ENCODE measurements at regions not wholly inside any gene's neighbourhood (a gene's known extent, or its start where the extent isn't known, plus 50 kb on each side); places are given as distances from the start of the nearest gene placed in this dataset.
"Not testable (repeated sequence)": the region's sequence is repeated elsewhere in the genome, so short reads cannot be mapped to it uniquely, and the experiment has no call there.

GRCh38 chr19:30857966-30858490, 485.8 kb downstream of the ZNF536 start:
- DNase-seq = no peak

- DNase-seq = no peak
Measured at GRCh38 chr19:30857388-30857787, 485.2 kb downstream of the ZNF536 start.

- no peak for DNase-seq
Measured at GRCh38 chr19:30856786-30857185, 484.6 kb downstream of the ZNF536 start.

GRCh38 chr19:30856376-30856775, 484.2 kb downstream of the ZNF536 start:
- no peak for DNase-seq

- DNase-seq = no peak
Measured at GRCh38 chr19:30855442-30855841, 483.3 kb downstream of the ZNF536 start.

- DNase-seq = no peak
Measured at GRCh38 chr19:30854661-30855060, 482.5 kb downstream of the ZNF536 start.

GRCh38 chr19:30854207-30854606, 482.0 kb downstream of the ZNF536 start:
- DNase-seq = no peak

- DNase-seq = no peak
Measured at GRCh38 chr19:30853036-30853435, 480.9 kb downstream of the ZNF536 start.

- no peak for DNase-seq
Measured at GRCh38 chr19:30852168-30852567, 480.0 kb downstream of the ZNF536 start.

GRCh38 chr19:30851646-30852045, 479.5 kb downstream of the ZNF536 start:
- DNase-seq = no peak

GRCh38 chr19:30848636-30849425, 476.6 kb downstream of the ZNF536 start:
- DNase-seq = no peak

GRCh38 chr19:30846102-30846501, 473.9 kb downstream of the ZNF536 start:
- DNase-seq = no peak

GRCh38 chr19:30842926-30843325, 470.7 kb downstream of the ZNF536 start:
- no peak for DNase-seq

GRCh38 chr19:30841934-30842333, 469.8 kb downstream of the ZNF536 start:
- no peak for DNase-seq

- no peak for DNase-seq
Measured at GRCh38 chr19:30830875-30831274, 458.7 kb downstream of the ZNF536 start.

GRCh38 chr19:30825505-30825904, 453.3 kb downstream of the ZNF536 start:
- not testable (repeated sequence) for DNase-seq

GRCh38 chr19:30824809-30825208, 452.6 kb downstream of the ZNF536 start:
- no peak for DNase-seq

- DNase-seq = no peak
Measured at GRCh38 chr19:30817965-30818567, 445.9 kb downstream of the ZNF536 start.

GRCh38 chr19:30817197-30817596, 445.0 kb downstream of the ZNF536 start:
- no peak for DNase-seq

- DNase-seq = no peak
Measured at GRCh38 chr19:30815889-30816580, 443.9 kb downstream of the ZNF536 start.

GRCh38 chr19:30812099-30812678, 440.0 kb downstream of the ZNF536 start:
- DNase-seq = no peak

- DNase-seq = no peak
Measured at GRCh38 chr19:30811397-30812098, 439.4 kb downstream of the ZNF536 start.

- no peak for DNase-seq
Measured at GRCh38 chr19:30810726-30811125, 438.5 kb downstream of the ZNF536 start.
